ENCODE measurements at regions not wholly inside any gene's neighbourhood (a gene's known extent, or its start where the extent isn't known, plus 50 kb on each side); places are given as distances from the start of the nearest gene placed in this dataset.

GRCh38 chr3:69582044-69582443 lies 157.2 kb upstream of the MITF start:
- WGBS, 2 donors = 66 to 68% methylated on average over 4 of the region's 4 CpGs
- no peaks in the 10 kb centered on the region for H3K27me3 ChIP-seq (ENCODE audit: control insufficient read depth in 1 of 2, insufficient read depth in 2 of 2, low read length in 2 of 2)

GRCh38 chr3:69579306-69580041 lies 159.8 kb upstream of the MITF start:
- H3K27ac ChIP-seq (ENCODE audit: low read depth in 2 of 2, low read length in 1 of 2) = no peak overlapping the region
- WGBS, 2 donors = 51 to 55% methylated on average over 8 of the region's 8 CpGs
- no peaks in the 10 kb centered on the region for H3K9me3 ChIP-seq (ENCODE audit: control insufficient read depth in 2 of 2, insufficient read depth in 1 of 2, low read depth in 1 of 2, low read length in 1 of 2)
- H3K36me3 ChIP-seq (ENCODE audit: control insufficient read depth in 2 of 2, insufficient read depth in 2 of 2, low read length in 1 of 2) = no peaks in the 10 kb centered on the region
- H3K27me3 ChIP-seq (ENCODE audit: control insufficient read depth in 1 of 2, insufficient read depth in 2 of 2, low read length in 2 of 2) = no peaks in the 10 kb centered on the region
- no peak overlapping the region for H3K4me3 ChIP-seq (ENCODE audit: low read depth in 1 of 2, low read length in 2 of 2)
- H3K4me1 ChIP-seq (ENCODE audit: control insufficient read depth in 2 of 2, insufficient read depth in 2 of 2, low read length in 1 of 2) = no peaks in the 10 kb centered on the region

More at GRCh38 chr3:69582044-69582443, 157.2 kb upstream of the MITF start:
- no peaks in the 10 kb centered on the region for H3K4me1 ChIP-seq (ENCODE audit: control insufficient read depth in 2 of 2, insufficient read depth in 2 of 2, low read length in 1 of 2)
- no peaks in the 10 kb centered on the region for H3K9me3 ChIP-seq (ENCODE audit: control insufficient read depth in 2 of 2, insufficient read depth in 1 of 2, low read depth in 1 of 2, low read length in 1 of 2)
- H3K27ac ChIP-seq (ENCODE audit: low read depth in 2 of 2, low read length in 1 of 2) = no peak overlapping the region
- no peaks in the 10 kb centered on the region for H3K36me3 ChIP-seq (ENCODE audit: control insufficient read depth in 2 of 2, insufficient read depth in 2 of 2, low read length in 1 of 2)
- no peak overlapping the region for H3K4me3 ChIP-seq (ENCODE audit: low read depth in 1 of 2, low read length in 2 of 2)

GRCh38 chr3:69569520-69569919 lies 169.7 kb upstream of the MITF start:
- no peaks in the 10 kb centered on the region for H3K36me3 ChIP-seq (ENCODE audit: control insufficient read depth in 2 of 2, insufficient read depth in 2 of 2, low read length in 1 of 2)
- H3K27me3 ChIP-seq (ENCODE audit: control insufficient read depth in 1 of 2, insufficient read depth in 2 of 2, low read length in 2 of 2) = no peaks in the 10 kb centered on the region
- no peak overlapping the region for H3K27ac ChIP-seq (ENCODE audit: low read depth in 2 of 2, low read length in 1 of 2)
- no peaks in the 10 kb centered on the region for H3K4me1 ChIP-seq (ENCODE audit: control insufficient read depth in 2 of 2, insufficient read depth in 2 of 2, low read length in 1 of 2)
- no peaks in the 10 kb centered on the region for H3K9me3 ChIP-seq (ENCODE audit: control insufficient read depth in 2 of 2, insufficient read depth in 1 of 2, low read depth in 1 of 2, low read length in 1 of 2)
- 56 to 57% methylated on average over 3 of the region's 3 CpGs for WGBS, 2 donors
- no peak overlapping the region for H3K4me3 ChIP-seq (ENCODE audit: low read depth in 1 of 2, low read length in 2 of 2)

- H3K36me3 ChIP-seq (ENCODE audit: control insufficient read depth in 2 of 2, insufficient read depth in 2 of 2, low read length in 1 of 2) = no peaks in the 10 kb centered on the region
- no peak overlapping the region for H3K4me3 ChIP-seq (ENCODE audit: low read depth in 1 of 2, low read length in 2 of 2)
- WGBS, 2 donors = 73 to 77% methylated on average over 2 of the region's 2 CpGs
- no peaks in the 10 kb centered on the region for H3K9me3 ChIP-seq (ENCODE audit: control insufficient read depth in 2 of 2, insufficient read depth in 1 of 2, low read depth in 1 of 2, low read length in 1 of 2)
- H3K27ac ChIP-seq (ENCODE audit: low read depth in 2 of 2, low read length in 1 of 2) = no peak overlapping the region
- no peaks in the 10 kb centered on the region for H3K27me3 ChIP-seq (ENCODE audit: control insufficient read depth in 1 of 2, insufficient read depth in 2 of 2, low read length in 2 of 2)
- no peaks in the 10 kb centered on the region for H3K4me1 ChIP-seq (ENCODE audit: control insufficient read depth in 2 of 2, insufficient read depth in 2 of 2, low read length in 1 of 2)
These were observed 170.3 kb upstream of the MITF start for GRCh38 chr3:69568951-69569350.

- Histone ChIP-seq H3K27me3 (ENCODE audit: control insufficient read depth in 1 of 2, insufficient read depth in 2 of 2, low read length in 2 of 2) (no peaks in the 10 kb centered on the region), H3K9me3 (ENCODE audit: control insufficient read depth in 2 of 2, insufficient read depth in 1 of 2, low read depth in 1 of 2, low read length in 1 of 2) (no peaks in the 10 kb centered on the region), H3K4me1 (ENCODE audit: control insufficient read depth in 2 of 2, insufficient read depth in 2 of 2, low read length in 1 of 2) (no peaks in the 10 kb centered on the region), H3K36me3 (ENCODE audit: control insufficient read depth in 2 of 2, insufficient read depth in 2 of 2, low read length in 1 of 2) (no peaks in the 10 kb centered on the region), H3K27ac (ENCODE audit: low read depth in 2 of 2, low read length in 1 of 2) (no peak overlapping the region), H3K4me3 (ENCODE audit: low read depth in 1 of 2, low read length in 2 of 2) (no peak overlapping the region)
- WGBS, 2 donors = 74 to 77% methylated on average over 2 of the region's 2 CpGs
These were observed 170.8 kb upstream of the MITF start for GRCh38 chr3:69568458-69568857.

- Histone ChIP-seq H3K4me3 (ENCODE audit: low read depth in 1 of 2, low read length in 2 of 2) (no peak overlapping the region), H3K9me3 (ENCODE audit: control insufficient read depth in 2 of 2, insufficient read depth in 1 of 2, low read depth in 1 of 2, low read length in 1 of 2) (no peaks in the 10 kb centered on the region), H3K27ac (ENCODE audit: low read depth in 2 of 2, low read length in 1 of 2) (no peak overlapping the region), H3K4me1 (ENCODE audit: control insufficient read depth in 2 of 2, insufficient read depth in 2 of 2, low read length in 1 of 2) (no peaks in the 10 kb centered on the region), H3K36me3 (ENCODE audit: control insufficient read depth in 2 of 2, insufficient read depth in 2 of 2, low read length in 1 of 2) (no peaks in the 10 kb centered on the region), H3K27me3 (ENCODE audit: control insufficient read depth in 1 of 2, insufficient read depth in 2 of 2, low read length in 2 of 2) (no peaks in the 10 kb centered on the region)
- 92 to 95% methylated on average over 2 of the region's 2 CpGs for WGBS, 2 donors
These were observed 171.6 kb upstream of the MITF start for GRCh38 chr3:69567710-69568052.

- 78 to 81% methylated on average over 4 of the region's 4 CpGs for WGBS, 2 donors
- Histone ChIP-seq H3K27ac (ENCODE audit: low read depth in 2 of 2, low read length in 1 of 2) (no peak overlapping the region), H3K4me1 (ENCODE audit: control insufficient read depth in 2 of 2, insufficient read depth in 2 of 2, low read length in 1 of 2) (no peaks in the 10 kb centered on the region), H3K9me3 (ENCODE audit: control insufficient read depth in 2 of 2, insufficient read depth in 1 of 2, low read depth in 1 of 2, low read length in 1 of 2) (no peaks in the 10 kb centered on the region), H3K36me3 (ENCODE audit: control insufficient read depth in 2 of 2, insufficient read depth in 2 of 2, low read length in 1 of 2) (no peaks in the 10 kb centered on the region), H3K27me3 (ENCODE audit: control insufficient read depth in 1 of 2, insufficient read depth in 2 of 2, low read length in 2 of 2) (no peaks in the 10 kb centered on the region), H3K4me3 (ENCODE audit: low read depth in 1 of 2, low read length in 2 of 2) (no peak overlapping the region)
These were observed 172.1 kb upstream of the MITF start for GRCh38 chr3:69567023-69567709.

- Histone ChIP-seq H3K4me1 (ENCODE audit: control insufficient read depth in 2 of 2, insufficient read depth in 2 of 2, low read length in 1 of 2) (no peaks in the 10 kb centered on the region), H3K27me3 (ENCODE audit: control insufficient read depth in 1 of 2, insufficient read depth in 2 of 2, low read length in 2 of 2) (no peaks in the 10 kb centered on the region), H3K36me3 (ENCODE audit: control insufficient read depth in 2 of 2, insufficient read depth in 2 of 2, low read length in 1 of 2) (no peaks in the 10 kb centered on the region), H3K27ac (ENCODE audit: low read depth in 2 of 2, low read length in 1 of 2) (no peak overlapping the region), H3K4me3 (ENCODE audit: low read depth in 1 of 2, low read length in 2 of 2) (no peak overlapping the region), H3K9me3 (ENCODE audit: control insufficient read depth in 2 of 2, insufficient read depth in 1 of 2, low read depth in 1 of 2, low read length in 1 of 2) (no peaks in the 10 kb centered on the region)
- WGBS, 2 donors = 80 to 83% methylated on average over 4 of the region's 4 CpGs
These were observed 173.0 kb upstream of the MITF start for GRCh38 chr3:69566275-69566674.

GRCh38 chr3:69565316-69565715 lies 173.9 kb upstream of the MITF start:
- H3K9me3 ChIP-seq (ENCODE audit: control insufficient read depth in 2 of 2, insufficient read depth in 1 of 2, low read depth in 1 of 2, low read length in 1 of 2) = no peaks in the 10 kb centered on the region
- WGBS, 2 donors = 75 to 76% methylated on average over 4 of the region's 4 CpGs
- no peak overlapping the region for H3K4me3 ChIP-seq (ENCODE audit: low read depth in 1 of 2, low read length in 2 of 2)
- no peaks in the 10 kb centered on the region for H3K27me3 ChIP-seq (ENCODE audit: control insufficient read depth in 1 of 2, insufficient read depth in 2 of 2, low read length in 2 of 2)
- no peaks in the 10 kb centered on the region for H3K36me3 ChIP-seq (ENCODE audit: control insufficient read depth in 2 of 2, insufficient read depth in 2 of 2, low read length in 1 of 2)
- no peak overlapping the region for H3K27ac ChIP-seq (ENCODE audit: low read depth in 2 of 2, low read length in 1 of 2)
- H3K4me1 ChIP-seq (ENCODE audit: control insufficient read depth in 2 of 2, insufficient read depth in 2 of 2, low read length in 1 of 2) = no peaks in the 10 kb centered on the region

GRCh38 chr3:69563981-69564380 lies 175.3 kb upstream of the MITF start:
- Histone ChIP-seq H3K27me3 (ENCODE audit: control insufficient read depth in 1 of 2, insufficient read depth in 2 of 2, low read length in 2 of 2) (no peaks in the 10 kb centered on the region), H3K36me3 (ENCODE audit: control insufficient read depth in 2 of 2, insufficient read depth in 2 of 2, low read length in 1 of 2) (no peaks in the 10 kb centered on the region), H3K4me3 (ENCODE audit: low read depth in 1 of 2, low read length in 2 of 2) (no peak overlapping the region), H3K9me3 (ENCODE audit: control insufficient read depth in 2 of 2, insufficient read depth in 1 of 2, low read depth in 1 of 2, low read length in 1 of 2) (no peaks in the 10 kb centered on the region), H3K27ac (ENCODE audit: low read depth in 2 of 2, low read length in 1 of 2) (no peak overlapping the region), H3K4me1 (ENCODE audit: control insufficient read depth in 2 of 2, insufficient read depth in 2 of 2, low read length in 1 of 2) (no peaks in the 10 kb centered on the region)
- 87 to 89% methylated on average over 5 of the region's 5 CpGs for WGBS, 2 donors
